Activated CD8-positive, alpha-beta memory T cell treated with anti-CD3 and anti-CD28 coated beads for 48 hours (primary cell): ENCODE measurements at regions not wholly inside any gene's neighbourhood (a gene's known extent, or its start where the extent isn't known, plus 50 kb on each side); places are given as distances from the start of the nearest gene placed in this dataset.

ENCODE experiments used
- DNase-seq, 3 experiments: peaks; one replicate each; pipeline ENCODE4 v3.0.0-alpha.2; 2020; ENCODE audit warnings: low read depth in 2 of 3, low spot score in 2 of 3

- DNase-seq: no peak
Observed at GRCh38 chr6:164581563-164581962, 727.8 kb downstream of the C6orf118 start.

- DNase-seq: no peak
Observed at GRCh38 chr6:164579035-164579434, 730.4 kb downstream of the C6orf118 start.

GRCh38 chr6:164578616-164579015 lies 730.8 kb downstream of the C6orf118 start:
- no peak for DNase-seq

- DNase-seq: no peak
Observed at GRCh38 chr6:164570801-164571200, 738.6 kb downstream of the C6orf118 start.

- DNase-seq: no peak
Observed at GRCh38 chr6:164569509-164569908, 739.9 kb downstream of the C6orf118 start.

GRCh38 chr6:164563924-164564323 lies 745.5 kb downstream of the C6orf118 start:
- DNase-seq: no peak

- no peak for DNase-seq
Observed at GRCh38 chr6:164561656-164562055, 747.7 kb downstream of the C6orf118 start.

- DNase-seq: no peak
Observed at GRCh38 chr6:164554700-164555476, 754.5 kb downstream of the C6orf118 start.

- DNase-seq: no peak
Observed at GRCh38 chr6:164554226-164554625, 755.2 kb downstream of the C6orf118 start.

- no peak for DNase-seq
Observed at GRCh38 chr6:164551706-164552105, 757.7 kb downstream of the C6orf118 start.

- DNase-seq: no peak
Observed at GRCh38 chr6:164547076-164547475, 762.3 kb downstream of the C6orf118 start.

- DNase-seq: no peak
Observed at GRCh38 chr6:164546263-164546662, 763.1 kb downstream of the C6orf118 start.

- no peak for DNase-seq
Observed at GRCh38 chr6:164534070-164534766, 775.2 kb downstream of the C6orf118 start.

GRCh38 chr6:164533045-164533362 lies 776.4 kb downstream of the C6orf118 start:
- no peak for DNase-seq

- no peak for DNase-seq
Observed at GRCh38 chr6:164532198-164533044, 777.0 kb downstream of the C6orf118 start.

GRCh38 chr6:164531736-164532135 lies 777.7 kb downstream of the C6orf118 start:
- no peak for DNase-seq

- DNase-seq: no peak
Observed at GRCh38 chr6:164528539-164528938, 780.9 kb downstream of the C6orf118 start.

- DNase-seq: no peak
Observed at GRCh38 chr6:164523087-164523654, 786.2 kb downstream of the C6orf118 start.

- DNase-seq: no peak
Observed at GRCh38 chr6:164520916-164521315, 788.5 kb downstream of the C6orf118 start.

- DNase-seq: no peak
Observed at GRCh38 chr6:164507206-164507940, 802.0 kb downstream of the C6orf118 start.

GRCh38 chr6:164505425-164505824 lies 804.0 kb downstream of the C6orf118 start:
- no peak for DNase-seq
